SW480 (cell line): ENCODE measurements at regions not wholly inside any gene's neighbourhood (a gene's known extent, or its start where the extent isn't known, plus 50 kb on each side); places are given as distances from the start of the nearest gene placed in this dataset.

Experiments
- DNase-seq: peaks from one replicate; pipeline ENCODE4 v3.0.0-alpha.2; 2016; ENCODE audit warnings: low spot score

GRCh38 chr12:24080465-24080864 is 131.0 kb upstream of the SOX5 start:
- no peak for DNase-seq

GRCh38 chr12:24079083-24079482 is 129.6 kb upstream of the SOX5 start:
- DNase-seq = no peak

GRCh38 chr12:24078318-24078765 is 128.9 kb upstream of the SOX5 start:
- DNase-seq = peak; percentile 61

DNA sequence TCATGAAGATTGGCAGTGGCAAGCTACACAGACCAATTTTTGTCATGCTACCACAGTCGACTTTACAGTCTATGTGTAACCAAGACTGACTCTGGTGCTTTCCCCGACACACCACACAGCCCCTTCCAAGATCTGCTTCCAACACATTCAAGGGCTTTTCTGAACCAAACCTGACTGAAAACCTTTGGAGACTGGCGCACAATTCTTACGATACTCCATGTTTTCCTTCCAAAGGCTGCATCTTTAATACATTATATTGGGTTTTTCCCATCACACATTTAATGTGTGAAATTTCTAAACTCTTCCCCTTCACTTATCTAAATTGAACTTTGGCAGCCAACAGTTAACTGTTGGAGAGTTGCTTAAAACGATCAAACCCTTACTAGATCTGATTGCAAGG is 127.7 kb upstream of the SOX5 start:
- DNase-seq = no peak

DNA sequence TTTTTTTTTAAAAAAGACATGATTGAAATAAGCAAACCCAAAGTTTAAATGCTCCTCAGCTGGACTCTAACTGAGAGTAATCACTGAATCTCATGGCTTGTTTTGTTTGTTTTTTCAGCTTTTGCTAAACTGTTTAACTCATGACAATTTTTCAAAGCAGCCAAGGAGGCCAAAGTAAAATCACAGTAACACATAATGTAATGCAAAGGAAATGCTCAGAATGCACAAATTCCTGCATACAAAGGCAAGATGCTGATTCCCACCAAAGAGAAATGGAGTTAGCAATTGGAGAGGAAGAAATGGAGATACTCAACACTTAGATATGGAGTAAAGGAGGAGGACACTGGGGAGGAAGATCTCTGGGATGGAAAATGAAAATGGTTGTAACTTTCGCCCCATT is 126.2 kb upstream of the SOX5 start:
- DNase-seq = no peak

DNA sequence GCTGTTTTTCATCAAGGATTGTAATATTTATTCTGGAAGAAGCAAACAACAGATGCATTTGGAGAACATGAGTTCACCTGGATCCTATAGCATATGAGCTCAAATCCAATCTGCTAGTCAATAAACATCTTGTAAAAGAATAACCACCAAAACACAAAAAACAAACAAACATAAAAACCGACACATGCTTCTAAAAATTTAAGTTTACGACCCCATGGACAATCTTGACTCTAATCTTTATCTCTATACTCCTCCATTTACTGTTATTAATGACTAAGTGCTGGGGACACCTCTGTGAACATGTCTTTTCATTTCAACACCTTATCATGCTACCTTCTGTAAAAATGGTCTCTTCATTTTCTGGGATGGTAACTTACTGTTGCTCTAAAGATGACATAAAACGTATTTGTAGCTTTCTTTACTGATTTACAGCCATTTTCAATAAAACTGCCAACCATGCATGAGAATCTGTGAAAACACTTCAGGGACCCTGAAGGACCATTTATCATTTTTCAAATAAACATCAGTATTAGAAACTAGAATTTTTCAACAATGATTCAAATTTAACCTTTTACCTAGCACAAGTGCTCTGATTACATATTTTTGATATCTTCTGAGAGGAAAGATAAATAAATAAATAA is 123.8 kb upstream of the SOX5 start:
- DNase-seq = no peak

DNA sequence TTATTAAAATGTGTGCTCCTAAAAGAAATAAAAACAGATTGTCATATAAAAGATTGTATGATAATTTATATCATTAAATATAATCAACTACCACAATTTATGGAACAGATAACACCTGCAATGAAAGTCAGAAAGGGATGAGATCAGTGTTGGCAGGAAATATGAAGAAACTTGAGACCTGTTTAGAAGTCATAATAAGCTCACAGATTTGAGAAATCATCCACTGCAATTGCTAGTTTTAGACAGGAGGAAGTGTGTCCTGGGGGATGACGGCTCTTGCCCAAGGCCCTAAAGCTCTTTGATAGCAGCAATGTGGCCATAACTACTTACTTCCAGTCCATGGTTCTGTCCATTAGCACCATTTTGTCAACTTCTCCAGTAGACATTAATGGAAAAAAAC is 122.8 kb upstream of the SOX5 start:
- DNase-seq = no peak

GRCh38 chr12:24071842-24072241 is 122.4 kb upstream of the SOX5 start:
- DNase-seq = no peak

GRCh38 chr12:24069532-24070395 is 120.3 kb upstream of the SOX5 start:
- DNase-seq = no peak

DNA sequence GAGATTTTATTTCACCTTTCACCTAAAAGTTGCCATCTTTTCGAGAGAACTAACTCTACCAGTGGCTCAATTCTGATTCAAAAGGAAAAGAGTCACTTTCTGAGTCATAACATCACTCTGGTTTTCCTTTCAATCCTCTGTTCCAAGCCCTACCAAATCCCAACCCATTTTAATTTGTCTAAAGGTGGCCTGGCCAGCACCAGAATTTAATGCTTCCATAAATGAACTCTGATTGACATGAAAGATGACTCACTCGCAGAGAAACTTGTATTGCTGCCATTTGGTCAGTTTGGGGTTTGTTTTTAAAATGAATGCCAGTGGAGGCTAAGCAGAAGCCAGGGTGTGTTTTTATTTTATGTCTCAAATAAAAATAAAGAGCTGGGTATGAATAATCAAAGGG is 117.4 kb upstream of the SOX5 start:
- DNase-seq = peak; percentile 43

- no peak for DNase-seq
Measured at GRCh38 chr12:24066097-24066496, 116.6 kb upstream of the SOX5 start.

DNA sequence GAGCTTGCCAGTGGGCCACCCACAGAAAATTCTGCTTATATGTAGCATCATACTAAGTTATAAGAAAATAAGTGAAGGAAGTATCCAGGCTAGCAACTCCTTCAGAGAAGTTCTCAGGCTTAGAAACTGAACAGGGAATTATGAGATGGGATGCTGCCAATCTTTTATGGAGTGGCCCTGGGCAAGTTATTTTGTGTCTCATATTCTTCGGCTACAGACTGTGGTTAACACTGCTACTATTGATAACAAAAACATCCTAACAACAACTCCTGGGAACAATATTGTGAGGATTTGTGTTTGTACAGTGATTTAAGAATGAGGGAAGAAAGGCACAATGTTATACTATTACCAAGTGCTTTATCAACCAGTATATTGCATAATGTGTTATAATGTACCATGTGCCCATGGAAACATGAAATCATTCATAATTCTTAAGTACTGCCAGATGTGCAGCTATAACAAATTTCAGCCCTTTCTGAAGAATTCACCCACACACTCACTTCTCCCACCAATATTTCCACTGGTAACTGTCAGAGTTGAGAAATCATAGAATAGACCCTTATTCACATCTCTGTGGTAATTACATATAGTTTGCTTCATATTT is 113.3 kb upstream of the SOX5 start:
- no peak for DNase-seq

DNA sequence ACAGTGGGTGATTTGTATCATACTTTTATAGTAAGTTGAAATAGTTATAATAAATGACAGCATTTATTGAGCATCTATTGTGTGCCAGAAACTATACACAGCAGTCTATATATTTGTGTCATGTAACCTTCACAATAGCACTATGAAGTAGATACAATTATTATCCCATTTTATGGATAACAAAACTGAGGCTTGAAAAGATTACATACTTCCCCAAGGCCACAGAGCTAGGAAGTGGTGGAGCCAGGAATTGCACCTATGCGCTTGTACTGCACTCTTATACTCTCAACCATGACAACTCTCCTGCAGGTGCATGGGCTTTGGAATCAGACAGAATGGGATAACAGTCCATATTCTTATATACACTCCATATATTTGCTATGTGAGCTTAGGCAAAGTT is 110.6 kb upstream of the SOX5 start:
- DNase-seq = no peak

GRCh38 chr12:24057920-24058476 is 108.5 kb upstream of the SOX5 start:
- DNase-seq = no peak

- no peak for DNase-seq
Measured at GRCh38 chr12:24055747-24056146, 106.3 kb upstream of the SOX5 start.

- no peak for DNase-seq
Measured at GRCh38 chr12:24054416-24054815, 104.9 kb upstream of the SOX5 start.

GRCh38 chr12:24049728-24050127 is 100.3 kb upstream of the SOX5 start:
- DNase-seq = no peak

GRCh38 chr12:24049101-24049500 is 99.6 kb upstream of the SOX5 start:
- no peak for DNase-seq

DNA sequence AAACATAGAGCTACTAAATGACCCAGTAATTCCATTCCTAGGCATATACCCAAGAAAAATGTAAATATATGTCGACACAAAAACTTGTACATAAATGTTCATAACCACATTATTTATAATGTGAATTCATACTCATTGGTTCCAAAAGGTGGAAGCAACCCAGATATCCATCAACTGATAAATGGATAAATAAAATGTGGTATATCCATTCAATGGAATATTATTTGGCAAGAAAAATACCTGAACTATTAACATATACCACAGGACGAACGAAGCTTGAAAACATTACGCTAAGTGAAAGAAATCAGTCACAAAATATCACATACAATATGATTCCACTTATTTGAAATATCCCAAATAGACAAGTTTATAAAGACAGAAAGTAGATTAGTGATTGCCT is 99.0 kb upstream of the SOX5 start:
- DNase-seq = no peak

DNA sequence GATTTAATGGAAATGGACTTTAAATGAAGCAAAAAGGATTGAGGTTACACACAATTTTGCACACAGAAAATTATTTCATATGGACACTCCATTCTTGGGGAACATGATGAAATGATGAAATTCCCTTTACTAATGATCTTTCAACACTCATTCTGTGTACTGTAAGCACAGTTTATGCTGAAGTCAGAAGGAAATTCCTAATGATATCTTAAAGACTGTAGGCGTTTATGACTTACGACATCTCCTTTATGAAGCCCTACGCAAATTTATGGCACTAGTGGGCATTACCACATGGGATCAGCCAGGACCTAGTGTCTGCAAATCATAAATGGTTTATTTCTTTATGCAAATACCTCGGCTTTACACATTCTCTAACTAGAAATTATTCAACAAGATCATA is 97.9 kb upstream of the SOX5 start:
- DNase-seq = no peak

- DNase-seq = no peak
Measured at GRCh38 chr12:24045816-24046257, 96.4 kb upstream of the SOX5 start.

GRCh38 chr12:24044941-24045703 is 95.7 kb upstream of the SOX5 start:
- no peak for DNase-seq
